ENCODE measurements at regions not wholly inside any gene's neighbourhood (a gene's known extent, or its start where the extent isn't known, plus 50 kb on each side); places are given as distances from the start of the nearest gene placed in this dataset.

DNA sequence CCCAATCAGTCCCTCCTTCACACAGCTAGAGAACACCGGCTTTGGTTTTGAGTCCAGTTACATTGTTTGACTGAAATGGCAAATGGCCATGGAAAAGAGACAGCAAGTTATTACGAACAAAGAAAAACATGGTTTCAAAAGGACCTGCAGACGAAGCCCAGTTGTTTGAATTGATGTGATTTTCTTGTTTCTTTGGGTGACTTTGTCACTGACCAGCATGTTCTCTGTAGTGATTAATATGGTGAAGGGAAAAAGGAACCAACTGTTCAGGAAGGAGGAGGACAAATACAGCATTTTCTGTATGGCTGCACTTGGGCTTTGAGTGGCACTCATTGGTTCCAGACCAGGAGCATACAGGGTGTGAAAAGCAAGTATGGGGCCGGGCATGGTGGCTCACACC, 217.4 kb upstream of the TPM1 start:
- Histone ChIP-seq H3K27ac (ENCODE audit: low read length) (no peak overlapping the region), H3K27me3 (ENCODE audit: low read depth, low read length) (no peaks in the 10 kb centered on the region), H3K4me1 (ENCODE audit: control insufficient read depth in 1 of 2, insufficient read depth in 2 of 2, low read length in 2 of 2) (peaks cover 3% of the 10 kb centered on the region in 2 donors), H3K9me3 (ENCODE audit: control insufficient read depth in 1 of 2, low read length in 2 of 2) (no peaks in the 10 kb centered on the region), H3K4me3 (ENCODE audit: low read depth in 1 of 2, low read length in 2 of 2) (no peak overlapping the region), H3K36me3 (ENCODE audit: control insufficient read depth in 1 of 2, insufficient read depth in 2 of 2, low read length in 2 of 2) (no peaks in the 10 kb centered on the region)

DNA sequence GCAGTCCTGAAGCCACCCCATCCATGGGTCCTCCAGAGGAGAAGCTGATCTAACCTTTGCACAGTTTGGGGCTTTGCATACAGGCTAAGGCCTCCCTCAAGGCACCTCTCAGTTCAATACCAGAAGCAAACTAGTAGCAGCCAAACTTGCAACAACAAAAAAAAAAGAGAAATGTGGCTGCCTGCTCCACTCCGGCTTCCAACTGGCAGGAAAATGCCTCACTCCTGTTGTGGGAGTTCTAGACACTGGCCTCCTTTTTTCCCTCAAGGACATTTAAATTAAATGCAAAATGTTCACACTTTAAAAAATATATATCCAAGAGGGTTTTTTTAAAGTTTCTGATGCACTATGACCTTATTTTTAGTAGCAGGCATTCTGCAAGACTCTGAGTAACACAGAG, 216.0 kb upstream of the TPM1 start:
- Histone ChIP-seq H3K9me3 (ENCODE audit: control insufficient read depth in 1 of 2, low read length in 2 of 2) (no peaks in the 10 kb centered on the region), H3K4me3 (ENCODE audit: low read depth in 1 of 2, low read length in 2 of 2) (no peak overlapping the region), H3K27ac (ENCODE audit: low read length) (no peak overlapping the region), H3K27me3 (ENCODE audit: low read depth, low read length) (no peaks in the 10 kb centered on the region), H3K36me3 (ENCODE audit: control insufficient read depth in 1 of 2, insufficient read depth in 2 of 2, low read length in 2 of 2) (no peaks in the 10 kb centered on the region), H3K4me1 (ENCODE audit: control insufficient read depth in 1 of 2, insufficient read depth in 2 of 2, low read length in 2 of 2) (peaks cover 0 to 3% of the 10 kb centered on the region in 2 donors)

DNA sequence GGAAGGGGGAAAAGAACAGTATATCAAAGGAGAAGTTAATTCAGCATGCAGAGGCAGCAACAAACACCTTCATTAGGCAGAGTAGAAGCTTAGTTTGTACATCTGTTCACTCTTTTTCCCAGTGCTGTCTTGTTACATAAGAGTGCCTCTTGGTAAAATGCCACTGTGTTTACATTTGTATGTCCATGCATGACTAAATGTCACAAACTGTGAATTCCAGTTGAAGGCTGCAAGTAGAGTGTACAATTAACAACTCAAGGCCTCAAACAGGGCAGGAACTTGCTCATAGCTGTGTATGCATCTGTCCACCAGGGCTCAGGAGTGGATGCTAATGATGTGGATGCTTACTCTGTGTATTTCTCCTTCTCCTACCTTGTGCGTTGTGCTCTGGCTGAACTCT, 214.2 kb upstream of the TPM1 start:
- Histone ChIP-seq H3K9me3 (ENCODE audit: control insufficient read depth in 1 of 2, low read length in 2 of 2) (no peaks in the 10 kb centered on the region), H3K27ac (ENCODE audit: low read length) (no peak overlapping the region), H3K4me3 (ENCODE audit: low read depth in 1 of 2, low read length in 2 of 2) (no peak overlapping the region), H3K36me3 (ENCODE audit: control insufficient read depth in 1 of 2, insufficient read depth in 2 of 2, low read length in 2 of 2) (no peaks in the 10 kb centered on the region), H3K4me1 (ENCODE audit: control insufficient read depth in 1 of 2, insufficient read depth in 2 of 2, low read length in 2 of 2) (peaks cover 0 to 3% of the 10 kb centered on the region in 2 donors), H3K27me3 (ENCODE audit: low read depth, low read length) (no peaks in the 10 kb centered on the region)

DNA sequence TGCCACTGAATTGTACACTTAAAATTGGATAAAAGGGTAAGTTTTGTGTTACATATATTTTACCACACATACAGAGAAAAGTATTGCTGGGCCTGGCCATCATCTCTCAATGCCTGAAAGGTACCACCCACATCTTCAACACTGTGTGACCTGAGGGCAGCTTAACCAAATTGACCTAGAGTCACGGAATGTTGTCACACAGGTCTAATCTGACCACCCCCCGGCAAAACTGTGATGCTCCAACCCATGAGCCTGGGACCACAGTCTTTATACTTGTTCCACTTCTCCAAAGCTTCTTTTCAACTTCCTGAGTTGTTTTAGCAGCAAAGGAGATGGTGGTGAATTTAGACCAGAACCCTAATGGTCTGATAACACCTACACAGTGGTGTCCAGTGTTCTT, 210.3 kb upstream of the TPM1 start:
- H3K27ac ChIP-seq (ENCODE audit: low read length), result no peak overlapping the region
- H3K36me3 ChIP-seq (ENCODE audit: control insufficient read depth in 1 of 2, insufficient read depth in 2 of 2, low read length in 2 of 2), result peaks cover 13 to 28% of the 10 kb centered on the region in 2 donors
- no peaks in the 10 kb centered on the region for H3K27me3 ChIP-seq (ENCODE audit: low read depth, low read length)
- H3K4me1 ChIP-seq (ENCODE audit: control insufficient read depth in 1 of 2, insufficient read depth in 2 of 2, low read length in 2 of 2), result peaks cover 3 to 5% of the 10 kb centered on the region in 2 donors
- H3K9me3 ChIP-seq (ENCODE audit: control insufficient read depth in 1 of 2, low read length in 2 of 2), result no peaks in the 10 kb centered on the region
- H3K4me3 ChIP-seq (ENCODE audit: low read depth in 1 of 2, low read length in 2 of 2), result no peak overlapping the region

DNA sequence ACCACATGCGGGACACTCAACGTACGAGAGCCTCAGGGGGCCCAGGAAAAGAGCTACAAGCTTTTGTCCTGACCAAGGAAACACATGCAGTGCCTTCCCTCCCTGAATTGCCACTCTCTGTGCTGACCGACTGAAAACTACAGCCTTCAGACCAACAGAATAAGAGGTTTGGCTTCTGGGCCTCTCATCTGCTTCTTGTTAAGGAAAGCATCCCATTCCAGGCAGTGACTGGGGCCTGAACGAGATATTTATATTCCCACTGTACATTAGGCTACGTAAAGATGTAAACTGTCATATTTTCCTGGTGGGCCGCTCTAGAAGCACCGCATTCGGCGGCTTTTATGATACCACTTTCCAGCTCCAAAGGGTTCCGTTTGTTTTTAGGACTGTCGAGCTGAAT, 208.9 kb upstream of the TPM1 start:
- H3K27ac ChIP-seq (ENCODE audit: low read length), result no peak overlapping the region
- H3K9me3 ChIP-seq (ENCODE audit: control insufficient read depth in 1 of 2, low read length in 2 of 2), result no peaks in the 10 kb centered on the region
- H3K27me3 ChIP-seq (ENCODE audit: low read depth, low read length), result no peaks in the 10 kb centered on the region
- H3K4me1 ChIP-seq (ENCODE audit: control insufficient read depth in 1 of 2, insufficient read depth in 2 of 2, low read length in 2 of 2), result peaks cover under 1 to 5% of the 10 kb centered on the region in 2 donors
- no peak overlapping the region for H3K4me3 ChIP-seq (ENCODE audit: low read depth in 1 of 2, low read length in 2 of 2)
- peaks cover 14 to 30% of the 10 kb centered on the region in 2 donors for H3K36me3 ChIP-seq (ENCODE audit: control insufficient read depth in 1 of 2, insufficient read depth in 2 of 2, low read length in 2 of 2)

DNA sequence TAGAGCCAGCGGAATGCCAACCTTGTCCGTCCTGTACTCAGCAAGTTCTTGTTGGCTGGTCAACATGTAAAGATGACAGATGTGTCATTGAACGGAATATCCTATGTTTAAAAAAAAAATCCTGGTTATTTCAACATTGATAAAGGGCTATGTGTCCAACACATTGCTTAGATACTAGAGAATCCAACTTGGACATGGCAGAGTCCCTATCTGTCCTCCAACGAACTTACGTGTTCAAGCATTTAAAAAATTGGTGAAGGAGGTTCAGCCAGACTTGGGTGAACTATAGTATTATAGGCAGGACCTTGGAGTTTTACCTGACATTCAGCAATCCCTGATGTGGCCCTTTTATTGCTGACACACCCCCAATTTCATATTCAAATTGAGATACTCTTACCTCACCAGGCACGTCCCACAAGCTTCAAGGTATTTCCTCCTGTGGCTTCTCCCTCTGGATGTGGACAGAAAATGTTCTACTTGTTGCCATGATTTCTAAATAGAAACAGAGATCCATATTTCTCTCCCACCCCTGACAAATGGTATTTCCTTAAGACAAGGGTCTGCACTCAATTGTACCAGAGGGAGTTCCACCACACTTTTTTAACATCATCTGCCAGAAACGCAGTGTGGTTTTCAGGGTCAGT, 207.7 kb upstream of the TPM1 start:
- H3K9me3 ChIP-seq (ENCODE audit: control insufficient read depth in 1 of 2, low read length in 2 of 2), result no peaks in the 10 kb centered on the region
- no peak overlapping the region for H3K4me3 ChIP-seq (ENCODE audit: low read depth in 1 of 2, low read length in 2 of 2)
- H3K4me1 ChIP-seq (ENCODE audit: control insufficient read depth in 1 of 2, insufficient read depth in 2 of 2, low read length in 2 of 2), result peaks cover 0 to 5% of the 10 kb centered on the region in 2 donors
- peaks cover 24 to 39% of the 10 kb centered on the region in 2 donors for H3K36me3 ChIP-seq (ENCODE audit: control insufficient read depth in 1 of 2, insufficient read depth in 2 of 2, low read length in 2 of 2)
- peak overlapping the region; percentile 52 for H3K27ac ChIP-seq (ENCODE audit: low read length)
- H3K27me3 ChIP-seq (ENCODE audit: low read depth, low read length), result no peaks in the 10 kb centered on the region

DNA sequence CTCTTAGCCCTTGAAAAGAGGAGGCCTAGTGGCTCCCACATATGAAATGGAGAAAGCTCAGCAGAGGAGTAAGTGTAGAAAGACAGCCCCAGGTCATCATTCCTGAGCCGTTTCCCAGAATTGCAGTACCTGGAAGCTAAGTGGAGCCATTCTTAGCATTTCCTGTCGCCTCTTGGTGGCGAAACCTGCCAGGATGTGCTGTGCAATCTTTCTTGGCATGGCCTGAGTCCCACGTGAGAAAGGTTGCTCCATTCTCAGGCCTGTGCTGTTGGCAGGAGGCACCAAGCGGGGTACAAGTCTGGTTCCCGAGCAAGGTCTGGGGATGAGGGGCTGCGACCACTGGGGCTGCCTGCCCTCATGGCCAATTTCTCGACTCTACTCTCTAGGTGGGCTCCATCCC, 207.2 kb upstream of the TPM1 start:
- H3K9me3 ChIP-seq (ENCODE audit: control insufficient read depth in 1 of 2, low read length in 2 of 2), result no peaks in the 10 kb centered on the region
- H3K4me3 ChIP-seq (ENCODE audit: low read depth in 1 of 2, low read length in 2 of 2), result no peak overlapping the region
- H3K36me3 ChIP-seq (ENCODE audit: control insufficient read depth in 1 of 2, insufficient read depth in 2 of 2, low read length in 2 of 2), result peaks cover 26 to 44% of the 10 kb centered on the region in 2 donors
- peaks cover 0 to 5% of the 10 kb centered on the region in 2 donors for H3K4me1 ChIP-seq (ENCODE audit: control insufficient read depth in 1 of 2, insufficient read depth in 2 of 2, low read length in 2 of 2)
- H3K27me3 ChIP-seq (ENCODE audit: low read depth, low read length), result no peaks in the 10 kb centered on the region
- peak overlapping the region; percentile 52 for H3K27ac ChIP-seq (ENCODE audit: low read length)

DNA sequence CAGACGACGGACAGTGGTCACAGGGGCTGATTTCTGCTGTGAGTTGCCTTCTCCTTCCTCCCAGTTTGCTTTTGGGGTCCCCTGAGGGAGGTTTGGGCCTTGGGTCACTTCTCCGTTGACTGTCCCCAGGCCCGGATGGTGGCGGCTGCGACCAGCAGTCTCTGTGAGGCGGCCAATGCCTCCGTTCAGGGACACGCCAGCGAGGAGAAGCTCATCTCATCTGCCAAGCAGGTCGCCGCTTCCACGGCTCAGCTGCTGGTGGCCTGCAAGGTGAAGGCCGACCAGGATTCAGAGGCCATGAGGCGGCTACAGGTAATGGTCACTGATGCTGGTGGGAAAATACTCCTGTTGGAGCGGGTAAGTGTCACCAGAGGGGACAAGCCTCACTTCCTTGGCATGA, 206.8 kb upstream of the TPM1 start:
- H3K9me3 ChIP-seq (ENCODE audit: control insufficient read depth in 1 of 2, low read length in 2 of 2), result no peaks in the 10 kb centered on the region
- no peak overlapping the region for H3K4me3 ChIP-seq (ENCODE audit: low read depth in 1 of 2, low read length in 2 of 2)
- H3K27ac ChIP-seq (ENCODE audit: low read length), result no peak overlapping the region
- peaks cover 28 to 47% of the 10 kb centered on the region in 2 donors for H3K36me3 ChIP-seq (ENCODE audit: control insufficient read depth in 1 of 2, insufficient read depth in 2 of 2, low read length in 2 of 2)
- H3K4me1 ChIP-seq (ENCODE audit: control insufficient read depth in 1 of 2, insufficient read depth in 2 of 2, low read length in 2 of 2), result peaks cover 0 to 5% of the 10 kb centered on the region in 2 donors
- H3K27me3 ChIP-seq (ENCODE audit: low read depth, low read length), result no peaks in the 10 kb centered on the region

DNA sequence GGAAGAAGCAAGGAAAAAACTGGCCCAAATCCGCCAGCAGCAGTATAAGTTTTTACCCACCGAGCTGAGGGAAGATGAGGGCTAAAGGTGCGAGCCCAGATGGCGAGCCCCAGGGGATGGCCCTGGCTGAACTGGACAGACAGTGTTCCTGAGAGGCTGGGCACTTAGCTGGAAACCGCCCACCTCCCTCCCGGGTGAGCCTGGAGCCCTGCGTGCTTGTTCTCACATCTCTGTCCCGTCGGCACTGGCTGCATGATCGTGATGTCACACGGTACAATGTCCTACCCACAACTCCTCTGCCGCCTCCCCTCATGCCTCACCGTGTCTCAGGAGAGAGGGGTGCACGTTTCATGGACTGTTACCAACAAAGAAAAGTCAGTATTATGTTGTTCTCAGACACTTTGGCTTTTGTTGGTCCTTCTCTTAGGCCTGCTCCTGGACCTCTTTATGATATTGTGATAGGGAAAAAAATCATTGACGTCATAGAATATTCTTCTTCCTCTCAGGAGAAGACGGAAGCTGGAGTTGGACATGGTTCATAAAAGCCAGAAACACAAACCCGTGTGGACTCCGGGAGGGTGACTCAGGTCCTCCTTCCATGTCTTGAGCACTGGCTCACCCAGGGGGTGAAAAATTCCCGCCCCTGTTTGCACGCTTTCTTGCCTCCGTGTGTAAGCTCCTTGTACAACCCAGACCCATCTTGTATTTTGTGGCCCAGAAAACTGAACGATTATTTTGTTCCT, 201.8 kb upstream of the TPM1 start:
- Histone ChIP-seq H3K4me1 (ENCODE audit: control insufficient read depth in 1 of 2, insufficient read depth in 2 of 2, low read length in 2 of 2) (no peaks in the 10 kb centered on the region), H3K27me3 (ENCODE audit: low read depth, low read length) (no peaks in the 10 kb centered on the region), H3K9me3 (ENCODE audit: control insufficient read depth in 1 of 2, low read length in 2 of 2) (no peaks in the 10 kb centered on the region), H3K4me3 (ENCODE audit: low read depth in 1 of 2, low read length in 2 of 2) (no peak overlapping the region), H3K27ac (ENCODE audit: low read length) (no peak overlapping the region), H3K36me3 (ENCODE audit: control insufficient read depth in 1 of 2, insufficient read depth in 2 of 2, low read length in 2 of 2) (peaks cover 22 to 29% of the 10 kb centered on the region in 2 donors)

DNA sequence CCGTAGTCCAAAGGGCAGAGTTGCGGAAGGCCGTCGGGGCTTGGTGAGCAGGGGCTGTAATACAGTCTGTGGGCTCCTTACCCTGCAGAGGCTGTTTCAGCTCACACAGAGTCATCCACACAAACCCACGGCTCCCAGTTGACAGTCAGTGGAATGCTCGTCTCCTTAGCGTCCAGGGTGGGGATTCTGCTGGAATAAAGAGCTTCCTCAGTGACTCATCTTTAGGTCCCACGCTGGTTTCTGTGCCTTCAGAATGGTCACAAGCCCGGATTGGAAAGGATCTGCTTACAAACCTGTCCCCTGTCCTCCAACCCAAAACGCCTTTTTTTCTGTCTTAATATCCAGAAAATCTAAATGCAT, 201.3 kb upstream of the TPM1 start:
- peaks cover 22 to 24% of the 10 kb centered on the region in 2 donors for H3K36me3 ChIP-seq (ENCODE audit: control insufficient read depth in 1 of 2, insufficient read depth in 2 of 2, low read length in 2 of 2)
- H3K27ac ChIP-seq (ENCODE audit: low read length), result no peak overlapping the region
- H3K9me3 ChIP-seq (ENCODE audit: control insufficient read depth in 1 of 2, low read length in 2 of 2), result no peaks in the 10 kb centered on the region
- H3K27me3 ChIP-seq (ENCODE audit: low read depth, low read length), result no peaks in the 10 kb centered on the region
- no peaks in the 10 kb centered on the region for H3K4me1 ChIP-seq (ENCODE audit: control insufficient read depth in 1 of 2, insufficient read depth in 2 of 2, low read length in 2 of 2)
- H3K4me3 ChIP-seq (ENCODE audit: low read depth in 1 of 2, low read length in 2 of 2), result no peak overlapping the region

DNA sequence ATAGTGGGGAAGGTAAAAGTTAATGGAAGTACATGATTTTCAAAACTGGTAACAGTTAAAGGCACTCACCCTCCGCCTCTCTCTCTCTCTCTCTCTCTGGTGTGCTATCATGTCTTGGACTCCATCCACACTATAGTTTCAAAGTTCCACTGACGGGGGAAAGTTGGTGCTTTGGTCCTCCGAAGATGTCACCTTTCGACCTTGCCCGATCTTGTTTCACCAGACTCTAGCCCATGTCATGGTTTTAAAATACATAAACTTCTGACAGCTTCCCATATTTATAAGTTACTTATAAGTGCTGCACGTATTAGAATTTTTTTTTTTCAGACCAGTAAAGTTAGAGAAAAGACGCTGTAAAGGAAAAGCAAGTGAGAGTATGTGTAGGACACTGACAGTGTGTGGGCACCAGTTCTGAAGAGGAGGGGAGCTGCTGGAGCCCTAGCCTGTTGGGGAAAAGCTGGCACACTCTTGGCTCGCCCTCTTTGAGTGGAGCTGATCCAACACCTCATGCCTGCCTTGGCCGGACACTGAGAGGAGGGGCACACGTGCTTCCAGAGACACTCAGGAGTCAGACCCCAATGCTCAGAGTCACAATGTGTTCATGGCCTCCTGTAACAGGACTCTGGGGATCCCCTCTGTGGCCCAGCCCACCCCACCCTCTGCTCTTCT, 200.5 kb upstream of the TPM1 start:
- Histone ChIP-seq H3K36me3 (ENCODE audit: control insufficient read depth in 1 of 2, insufficient read depth in 2 of 2, low read length in 2 of 2) (peaks cover 20 to 22% of the 10 kb centered on the region in 2 donors), H3K9me3 (ENCODE audit: control insufficient read depth in 1 of 2, low read length in 2 of 2) (no peaks in the 10 kb centered on the region), H3K4me3 (ENCODE audit: low read depth in 1 of 2, low read length in 2 of 2) (no peak overlapping the region), H3K27ac (ENCODE audit: low read length) (no peak overlapping the region), H3K4me1 (ENCODE audit: control insufficient read depth in 1 of 2, insufficient read depth in 2 of 2, low read length in 2 of 2) (no peaks in the 10 kb centered on the region), H3K27me3 (ENCODE audit: low read depth, low read length) (no peaks in the 10 kb centered on the region)

Measured in muscle layer of duodenum (tissue), 2 donors.